B cell (primary cell): ENCODE measurements at regions not wholly inside any gene's neighbourhood (a gene's known extent, or its start where the extent isn't known, plus 50 kb on each side); places are given as distances from the start of the nearest gene placed in this dataset.

Experiments used
- ATAC-seq: fragments of 200-7000 bp; cut with Tn5 transposase; one replicate; pipeline ENCODE4 v1.10.0; 2021; ENCODE audit warnings: low read depth, mild to moderate bottlenecking, moderate number of reproducible peaks, moderate library complexity
- CTCF ChIA-PET: fragments of 350-600 bp; sonication (Branson Sonifier 250); formaldehyde crosslinking; loops from one replicate; lab custom pipeline; 2021; ENCODE audit warnings: antibody characterized with exemption, inconsistent platforms; lab: Charles Lee
- POLR2A ChIA-PET: fragments of 350-600 bp; sonication (Branson Sonifier 250); formaldehyde crosslinking; loops from one replicate; lab custom pipeline; 2021; ENCODE audit warnings: antibody characterized with exemption; lab: Charles Lee
- DNase-seq: peaks from one replicate; pipeline ENCODE4 v3.0.0; 2013
- H2AFZ ChIP-seq: 2 replicates; pipeline ENCODE4 v1.6.1; 2012; ENCODE audit warnings: mild to moderate bottlenecking, low read depth, low read length; ENCODE audit not compliant: insufficient read depth, poor library complexity, severe bottlenecking
- H3K27ac ChIP-seq, 2 donors: 1 replicate in 1 of 2; 2 replicates in 1 of 2; pipeline ENCODE4 v1.5.1; 2012 to 2013; ENCODE audit warnings: low read length in 2 of 2, mild to moderate bottlenecking in 2 of 2, moderate library complexity in 1 of 2
- H3K27me3 ChIP-seq, 4 experiments: fragments of 200-600 bp in 1 of 4; sonication (generic) in 1 of 4; replicated peaks in 1 of 4; 1 replicate in 2 of 4; 2 replicates in 2 of 4; pipeline versions ENCODE4 v1.6.1 to v1.7.0; 2013 to 2016; ENCODE audit warnings: low read length in 3 of 4, mild to moderate bottlenecking in 2 of 4, mixed read lengths in 1 of 4, moderate library complexity in 1 of 4; ENCODE audit not compliant: insufficient read depth in 4 of 4, control insufficient read depth in 3 of 4; ENCODE audit errors: control extremely low read depth in 1 of 4
- H3K36me3 ChIP-seq, 2 experiments: replicated peaks in 1 of 2; 1 replicate in 1 of 2; 2 replicates in 1 of 2; pipeline versions ENCODE4 v1.6.1 to v1.7.1; 2013; ENCODE audit warnings: low read length in 1 of 2; ENCODE audit not compliant: insufficient read depth in 2 of 2, control insufficient read depth in 1 of 2; ENCODE audit errors: control extremely low read depth in 1 of 2, extremely low read depth in 1 of 2
- H3K4me1 ChIP-seq, 2 donors: fragments of 200-600 bp in 1 of 2; sonication (generic) in 1 of 2; 1 replicate in 1 of 2; 2 replicates in 1 of 2; pipeline versions ENCODE4 v1.5.1 to v1.6.1; 2013 to 2017; ENCODE audit warnings: low read length in 2 of 2; ENCODE audit not compliant: control insufficient read depth in 2 of 2, insufficient read depth in 2 of 2
- H3K4me2 ChIP-seq: replicated peaks from 2 replicates; pipeline ENCODE3; 2012; ENCODE audit warnings: mild to moderate bottlenecking, low read depth, low read length; ENCODE audit not compliant: poor library complexity, severe bottlenecking
- H3K4me3 ChIP-seq, 5 experiments: fragments of 200-600 bp in 1 of 5; sonication (generic) in 1 of 5; 1 replicate in 3 of 5; 2 replicates in 2 of 5; pipeline versions ENCODE4 v1.5.1 to v1.7.0; 2011 to 2016; ENCODE audit warnings: low read length in 4 of 5, mild to moderate bottlenecking in 4 of 5, low read depth in 2 of 5, control low read depth in 1 of 5, moderate library complexity in 1 of 5; ENCODE audit not compliant: insufficient read depth in 1 of 5; ENCODE audit errors: control extremely low read depth in 1 of 5, extremely low read depth in 1 of 5
- H3K79me2 ChIP-seq: fragments of 200-600 bp; sonication (generic); one replicate; pipeline ENCODE4 v1.6.0; 2016; ENCODE audit warnings: low read length; ENCODE audit not compliant: control insufficient read depth, insufficient read depth
- H3K9ac ChIP-seq: fragments of 200-600 bp; sonication (generic); 2 replicates; pipeline ENCODE4 v1.6.1; 2017; ENCODE audit warnings: mild to moderate bottlenecking, low read length, moderate library complexity
- H3K9me3 ChIP-seq, 3 donors: one replicate each; pipeline versions ENCODE4 v1.6.1 to v1.7.1; 2013; ENCODE audit warnings: low read length in 2 of 3; ENCODE audit not compliant: control insufficient read depth in 2 of 3, insufficient read depth in 1 of 3; ENCODE audit errors: control extremely low read depth in 1 of 3
- H4K20me1 ChIP-seq: 2 replicates; pipeline ENCODE4 v1.6.0; 2012; ENCODE audit warnings: mild to moderate bottlenecking, low read length; ENCODE audit not compliant: insufficient read depth, control insufficient read depth, poor library complexity, severe bottlenecking
- H3K27ac Mint-ChIP-seq: one replicate; pipeline ENCODE4 v1.8.0; 2021; ENCODE audit warnings: mixed read lengths
- H3K27me3 Mint-ChIP-seq: one replicate; pipeline ENCODE4 v1.8.0; 2021; ENCODE audit warnings: mixed read lengths
- H3K4me1 Mint-ChIP-seq: one replicate; pipeline ENCODE4 v1.8.0; 2021; ENCODE audit warnings: mixed read lengths
- H3K4me3 Mint-ChIP-seq: one replicate; pipeline ENCODE4 v1.8.0; 2021; ENCODE audit warnings: mixed read lengths
- H3K9me3 Mint-ChIP-seq: one replicate; pipeline ENCODE4 v1.8.0; 2022; ENCODE audit warnings: mixed read lengths; ENCODE audit not compliant: insufficient read depth
- EZH2 ChIP-seq: IDR thresholded peaks from 2 replicates; pipeline ENCODE4 v1.6.1; 2012; ENCODE audit warnings: borderline replicate concordance, low read depth, mild to moderate bottlenecking, moderate library complexity, low read length; ENCODE audit not compliant: insufficient read depth, poor library complexity, severe bottlenecking
- WGBS: methylation state at CpG from one replicate; pipeline ENCODE4 v1.1.5; 2013; ENCODE audit warnings: missing lambda C conversion rate; ENCODE audit not compliant: insufficient coverage; 5-methylcytosine and 5-hydroxymethylcytosine counted together
- intact Hi-C: fragments of 100-400 bp; cut with micrococcal nuclease; formaldehyde crosslinking; loops from one replicate; pipeline ENCODE4 v1.10.0; 2022
- TF ChIP-seq, protein P1 (sequence below): fragments of 200-600 bp; IDR thresholded peaks from one replicate; pipeline ENCODE4 v1.8.0; 2022; ENCODE audit warnings: antibody characterized with exemption, mild to moderate bottlenecking

- H2AFZ ChIP-seq, result no peak overlapping the region
- Mint-ChIP-seq H3K4me1 (no peaks in the 10 kb centered on the region), H3K27me3 (no peaks in the 10 kb centered on the region), H3K9me3 (peaks cover 3% of the 10 kb centered on the region), H3K4me3 (no peak overlapping the region), H3K27ac (no peak overlapping the region)
- POLR2A ChIA-PET, result no interaction called here
- TF ChIP-seq EZH2, result no peak
- TF ChIP-seq, protein P1, sequence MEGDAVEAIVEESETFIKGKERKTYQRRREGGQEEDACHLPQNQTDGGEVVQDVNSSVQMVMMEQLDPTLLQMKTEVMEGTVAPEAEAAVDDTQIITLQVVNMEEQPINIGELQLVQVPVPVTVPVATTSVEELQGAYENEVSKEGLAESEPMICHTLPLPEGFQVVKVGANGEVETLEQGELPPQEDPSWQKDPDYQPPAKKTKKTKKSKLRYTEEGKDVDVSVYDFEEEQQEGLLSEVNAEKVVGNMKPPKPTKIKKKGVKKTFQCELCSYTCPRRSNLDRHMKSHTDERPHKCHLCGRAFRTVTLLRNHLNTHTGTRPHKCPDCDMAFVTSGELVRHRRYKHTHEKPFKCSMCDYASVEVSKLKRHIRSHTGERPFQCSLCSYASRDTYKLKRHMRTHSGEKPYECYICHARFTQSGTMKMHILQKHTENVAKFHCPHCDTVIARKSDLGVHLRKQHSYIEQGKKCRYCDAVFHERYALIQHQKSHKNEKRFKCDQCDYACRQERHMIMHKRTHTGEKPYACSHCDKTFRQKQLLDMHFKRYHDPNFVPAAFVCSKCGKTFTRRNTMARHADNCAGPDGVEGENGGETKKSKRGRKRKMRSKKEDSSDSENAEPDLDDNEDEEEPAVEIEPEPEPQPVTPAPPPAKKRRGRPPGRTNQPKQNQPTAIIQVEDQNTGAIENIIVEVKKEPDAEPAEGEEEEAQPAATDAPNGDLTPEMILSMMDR, result no peak
- ATAC-seq, result no peak
- no peak overlapping the region for H3K4me2 ChIP-seq
- no peak overlapping the region for H3K27ac ChIP-seq
- no peak overlapping the region for H3K4me3 ChIP-seq
- H4K20me1 ChIP-seq, result no peaks in the 10 kb centered on the region
- no peaks in the 10 kb centered on the region for H3K36me3 ChIP-seq
- no peak for DNase-seq
- no peak overlapping the region for H3K9ac ChIP-seq
- CTCF ChIA-PET, result no interaction called here
- intact Hi-C loops, result no loop called here
- H3K27me3 ChIP-seq, result no peaks in the 10 kb centered on the region
- H3K79me2 ChIP-seq, result no peaks in the 10 kb centered on the region
- H3K9me3 ChIP-seq, result no peaks in the 10 kb centered on the region
- H3K4me1 ChIP-seq, result no peaks in the 10 kb centered on the region
These were observed 246.7 kb upstream of the GULP1 start for GRCh38 chr2:188045016-188045415.

DNA sequence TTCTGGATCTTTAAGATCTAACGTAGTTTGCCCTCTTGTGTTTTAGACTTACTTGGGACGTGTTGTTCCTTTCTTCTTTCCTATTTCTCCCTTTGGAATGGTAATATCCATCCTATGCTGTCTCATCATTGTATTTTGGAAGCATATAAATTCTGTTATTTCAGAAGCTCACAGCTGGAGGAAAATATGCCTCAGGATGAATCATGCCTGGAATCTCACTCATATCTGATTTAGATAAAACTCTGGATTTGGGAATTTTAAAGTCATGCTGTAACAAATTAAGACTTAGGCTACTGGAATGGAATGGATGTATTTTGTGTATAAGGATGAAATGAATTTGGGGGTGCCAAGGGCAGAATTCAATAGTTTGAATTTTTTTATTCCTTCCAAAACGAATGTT, 245.2 kb upstream of the GULP1 start:
- TF ChIP-seq, protein P1, result no peak
- no peak for TF ChIP-seq EZH2
- Histone ChIP-seq H3K4me2 (no peak overlapping the region), H4K20me1 (no peaks in the 10 kb centered on the region), H3K36me3 (no peaks in the 10 kb centered on the region), H3K79me2 (no peaks in the 10 kb centered on the region), H2AFZ (no peak overlapping the region), H3K9me3 (no peaks in the 10 kb centered on the region), H3K4me1 (no peaks in the 10 kb centered on the region), H3K27me3 (no peaks in the 10 kb centered on the region), H3K27ac (no peak overlapping the region), H3K4me3 (no peak overlapping the region), H3K9ac (no peak overlapping the region)
- ChIA-PET POLR2A (no interaction called here), CTCF (no interaction called here)
- no peaks in the 10 kb centered on the region for H3K4me1 Mint-ChIP-seq
- no peak for DNase-seq
- intact Hi-C loops, result no loop called here
- peaks cover 3% of the 10 kb centered on the region for H3K9me3 Mint-ChIP-seq
- WGBS, result no CpG with 5 or more reads among the region's 3 CpGs
- no peaks in the 10 kb centered on the region for H3K27me3 Mint-ChIP-seq
- H3K4me3 Mint-ChIP-seq, result no peak overlapping the region
- H3K27ac Mint-ChIP-seq, result no peak overlapping the region
- ATAC-seq, result no peak
